WTC11 (cell line): ENCODE measurements at regions not wholly inside any gene's neighbourhood (a gene's known extent, or its start where the extent isn't known, plus 50 kb on each side); places are given as distances from the start of the nearest gene placed in this dataset.

Experiments
- ATAC-seq: fragments of 200-7000 bp; cut with Tn5 transposase; 2 replicates; pipeline ENCODE4 v1.10.0; 2021; ENCODE audit warnings: mild to moderate bottlenecking, moderate library complexity
- CTCF ChIA-PET: fragments of 300-600 bp; sonication (Branson Sonifier 250); formaldehyde crosslinking; loops from one replicate; lab custom pipeline; 2021; ENCODE audit warnings: antibody characterized with exemption; lab: Charles Lee
- POLR2A ChIA-PET: fragments of 350-600 bp; sonication (Branson Sonifier 250); formaldehyde crosslinking; loops from one replicate; lab custom pipeline; 2021; ENCODE audit warnings: antibody characterized with exemption; lab: Charles Lee
- DNase-seq: peaks from one replicate; pipeline ENCODE4 v3.0.0; 2021; ENCODE audit warnings: low spot score
- H3K27ac Mint-ChIP-seq: 2 replicates; pipeline ENCODE4 v1.8.0; 2021; ENCODE audit warnings: mixed read lengths
- H3K27me3 Mint-ChIP-seq: 2 replicates; pipeline ENCODE4 v1.8.0; 2021; ENCODE audit warnings: low read depth, mild to moderate bottlenecking, moderate library complexity, mixed read lengths
- H3K36me3 Mint-ChIP-seq: 2 replicates; pipeline ENCODE4 v1.8.0; 2021; ENCODE audit warnings: mixed read lengths
- H3K4me1 Mint-ChIP-seq: 2 replicates; pipeline ENCODE4 v1.8.0; 2022; ENCODE audit warnings: mixed read lengths
- H3K4me3 Mint-ChIP-seq: 2 replicates; pipeline ENCODE4 v1.8.0; 2021; ENCODE audit warnings: mild to moderate bottlenecking, moderate library complexity, mixed read lengths
- H3K9me3 Mint-ChIP-seq: 2 replicates; pipeline ENCODE4 v1.8.0; 2021; ENCODE audit warnings: mixed read lengths
- ATF1 ChIP-seq: sonication (generic); formaldehyde crosslinking; IDR thresholded peaks from 2 replicates; pipeline ENCODE4 v1.8.1; 2023; ENCODE audit warnings: mild to moderate bottlenecking, moderate library complexity, missing genetic modification reagents
- CTCF ChIP-seq: fragments of 200-600 bp; IDR thresholded peaks from 2 replicates; pipeline ENCODE4 v1.8.0; 2022; ENCODE audit warnings: antibody characterized with exemption
- E2F4 ChIP-seq: sonication (generic); formaldehyde crosslinking; IDR thresholded peaks from 2 replicates; pipeline ENCODE4 v1.8.1; 2022; ENCODE audit warnings: low read depth, mild to moderate bottlenecking, moderate library complexity, missing genetic modification reagents, borderline replicate concordance
- EMX1 ChIP-seq: fragments of 250-450 bp; sonication (Bioruptor Pico); IDR thresholded peaks from 2 replicates; pipeline ENCODE4 v1.8.0; 2021; ENCODE audit warnings: mild to moderate bottlenecking
- FOXP1 ChIP-seq: sonication (generic); formaldehyde crosslinking; IDR thresholded peaks from 2 replicates; pipeline ENCODE4 v1.8.0; 2022; ENCODE audit warnings: missing genetic modification reagents, mild to moderate bottlenecking, moderate library complexity, borderline replicate concordance
- GRHL2 ChIP-seq: fragments of 250-450 bp; sonication (Bioruptor Pico); IDR thresholded peaks from 2 replicates; pipeline ENCODE4 v1.8.0; 2022; ENCODE audit warnings: mild to moderate bottlenecking, moderate library complexity; ENCODE audit not compliant: insufficient replicate concordance, severe bottlenecking
- HMGXB4 ChIP-seq: sonication (generic); formaldehyde crosslinking; IDR thresholded peaks from 2 replicates; pipeline ENCODE4 v1.8.1; 2023; ENCODE audit warnings: mild to moderate bottlenecking, moderate library complexity, missing genetic modification reagents
- IRF1 ChIP-seq: sonication (generic); formaldehyde crosslinking; IDR thresholded peaks from 2 replicates; pipeline ENCODE4 v1.8.0; 2023; ENCODE audit warnings: missing genetic modification reagents
- NFE2L1 ChIP-seq: sonication (generic); formaldehyde crosslinking; IDR thresholded peaks from 2 replicates; pipeline ENCODE4 v1.8.1; 2023; ENCODE audit warnings: missing genetic modification reagents
- PREB ChIP-seq: sonication (generic); formaldehyde crosslinking; IDR thresholded peaks from 2 replicates; pipeline ENCODE4 v1.8.1; 2022; ENCODE audit warnings: mild to moderate bottlenecking, missing genetic modification reagents, moderate library complexity, borderline replicate concordance
- SMAD3 ChIP-seq: sonication (generic); formaldehyde crosslinking; IDR thresholded peaks from 2 replicates; pipeline ENCODE4 v1.8.0; 2022; ENCODE audit warnings: missing genetic modification reagents, mild to moderate bottlenecking, borderline replicate concordance
- TCF7 ChIP-seq: sonication (generic); formaldehyde crosslinking; IDR thresholded peaks from 2 replicates; pipeline ENCODE4 v1.8.0; 2022; ENCODE audit warnings: mild to moderate bottlenecking, low read depth, missing genetic modification reagents, moderate library complexity
- ZBTB21 ChIP-seq: sonication (generic); formaldehyde crosslinking; IDR thresholded peaks from 2 replicates; pipeline ENCODE4 v1.8.1; 2023; ENCODE audit warnings: mild to moderate bottlenecking, missing genetic modification reagents, borderline replicate concordance
- ZNF138 ChIP-seq: sonication (generic); formaldehyde crosslinking; conservative IDR thresholded peaks from 2 replicates; pipeline ENCODE4 v1.8.1; 2022; ENCODE audit warnings: mild to moderate bottlenecking, moderate library complexity, missing genetic modification reagents
- ZNF263 ChIP-seq: sonication (generic); formaldehyde crosslinking; IDR thresholded peaks from 2 replicates; pipeline ENCODE4 v1.8.1; 2022; ENCODE audit warnings: low read depth, mild to moderate bottlenecking, moderate library complexity, missing genetic modification reagents
- ZNF317 ChIP-seq: sonication (generic); formaldehyde crosslinking; IDR thresholded peaks from 2 replicates; pipeline ENCODE4 v1.8.1; 2023; ENCODE audit warnings: low read depth, mild to moderate bottlenecking, moderate library complexity, missing genetic modification reagents, borderline replicate concordance
- ZNF423 ChIP-seq: fragments of 250-450 bp; sonication (Bioruptor Pico); IDR thresholded peaks from 2 replicates; pipeline ENCODE4 v2.1.2; 2022; ENCODE audit warnings: mild to moderate bottlenecking, moderate library complexity

GRCh38 chr10:130351466-130352290 lies 215.5 kb downstream of the GLRX3 start:
- Mint-ChIP-seq H3K27me3 (peaks cover 7% of the 10 kb centered on the region), H3K4me3 (no peak overlapping the region), H3K27ac (no peak overlapping the region), H3K36me3 (peaks cover 57% of the 10 kb centered on the region), H3K4me1 (no peaks in the 10 kb centered on the region), H3K9me3 (peaks cover 77% of the 10 kb centered on the region)
- no peak for ATAC-seq
- TF ChIP-seq ATF1 (no peak), ZBTB21 (CRISPR knock-in tag) (no peak), E2F4 (CRISPR knock-in tag) (no peak), NFE2L1 (CRISPR knock-in tag) (no peak), ZNF317 (CRISPR knock-in tag) (no peak)
- ChIA-PET CTCF (no interaction called here), POLR2A (no interaction called here)
- DNase-seq = no peak

GRCh38 chr10:130352291-130352645 lies 216.1 kb downstream of the GLRX3 start:
- no peaks in the 10 kb centered on the region for H3K4me1 Mint-ChIP-seq
- ATAC-seq (no peak), DNase-seq (no peak)
- peaks cover 57% of the 10 kb centered on the region for H3K36me3 Mint-ChIP-seq
- TF ChIP-seq FOXP1 (no peak), CTCF (no peak)
- peaks cover 5% of the 10 kb centered on the region for H3K27me3 Mint-ChIP-seq
- no peak overlapping the region for H3K27ac Mint-ChIP-seq
- peaks cover 76% of the 10 kb centered on the region for H3K9me3 Mint-ChIP-seq
- CTCF ChIA-PET = no interaction called here
- no peak overlapping the region for H3K4me3 Mint-ChIP-seq
- POLR2A ChIA-PET = no interaction called here

GRCh38 chr10:130353928-130354572 lies 217.9 kb downstream of the GLRX3 start:
- Mint-ChIP-seq H3K27me3 (peaks cover 9% of the 10 kb centered on the region), H3K27ac (no peak overlapping the region), H3K36me3 (peaks cover 61% of the 10 kb centered on the region), H3K9me3 (peaks cover 81% of the 10 kb centered on the region), H3K4me3 (no peak overlapping the region), H3K4me1 (no peaks in the 10 kb centered on the region)
- ChIA-PET POLR2A (no interaction called here), CTCF (no interaction called here)
- DNase-seq (no peak), ATAC-seq (no peak)
- TF ChIP-seq GRHL2 (CRISPR knock-in tag) (no peak), IRF1 (CRISPR knock-in tag) (no peak), TCF7 (no peak), ZNF317 (CRISPR knock-in tag) (no peak), EMX1 (no peak), ZNF138 (CRISPR knock-in tag) (no peak), PREB (CRISPR knock-in tag) (no peak)

- ChIA-PET POLR2A (no interaction called here), CTCF (no interaction called here)
- DNase-seq (no peak), ATAC-seq (no peak)
- no peak for TF ChIP-seq ZNF423 (CRISPR knock-in tag)
- TF ChIP-seq SMAD3 (CRISPR knock-in tag) = no peak
- TF ChIP-seq HMGXB4 = no peak
- no peak for TF ChIP-seq ZNF263
- Mint-ChIP-seq H3K9me3 (peaks cover 81% of the 10 kb centered on the region), H3K4me1 (no peaks in the 10 kb centered on the region), H3K27ac (no peak overlapping the region), H3K4me3 (no peak overlapping the region), H3K27me3 (peaks cover 13% of the 10 kb centered on the region), H3K36me3 (peaks cover 61% of the 10 kb centered on the region)
Observed at GRCh38 chr10:130354573-130354954, 218.4 kb downstream of the GLRX3 start.
